ENCODE measurements at regions not wholly inside any gene's neighbourhood (a gene's known extent, or its start where the extent isn't known, plus 50 kb on each side); places are given as distances from the start of the nearest gene placed in this dataset.

DNA sequence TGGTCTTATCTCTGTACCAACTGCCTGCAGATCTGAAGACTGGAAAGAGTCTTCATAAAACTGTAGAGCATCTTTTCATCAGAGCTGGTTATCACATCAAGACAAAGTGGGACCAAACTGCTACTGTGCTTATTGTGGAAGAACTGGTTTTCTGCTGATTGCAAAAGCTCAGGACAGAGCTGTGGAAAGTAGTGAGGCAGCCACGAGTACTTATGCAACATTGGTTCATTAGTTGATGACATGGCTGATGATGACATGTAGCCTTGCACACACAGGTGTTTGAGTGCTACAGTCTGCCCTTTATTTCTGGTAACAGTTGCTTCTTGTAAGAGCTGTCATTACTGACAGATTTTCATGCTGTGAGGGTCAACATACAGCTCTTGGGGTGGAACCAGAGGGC is 185.4 kb upstream of the GUCY1A2 start:
- no TSS peak for BruUV-seq (replicated peaks)
- no peak for ATAC-seq
- no peaks in the 10 kb centered on the region for H3K4me1 ChIP-seq (replicated peaks in 1 of 2; ENCODE audit: control insufficient read depth in 2 of 2, insufficient read depth in 2 of 2, low read length in 2 of 2)
- intact Hi-C loops (cut with micrococcal nuclease): no loop called here
- no peaks in the 10 kb centered on the region for H3K9me3 ChIP-seq (replicated peaks; ENCODE audit: control insufficient read depth, insufficient read depth, low read depth, low read length)
- H3K9ac ChIP-seq (ENCODE audit: insufficient read depth in 1 of 2, low read depth in 2 of 2, low read length in 2 of 2): no peak overlapping the region
- FAIRE-seq: no peak
- no peak overlapping the region for H3K27ac ChIP-seq (ENCODE audit: extremely low read depth, low read depth, low read length)
- TF ChIP-seq ZC3H11A (IDR thresholded peaks at IDR 0.05; ENCODE audit: low read depth, low read length) (no peak), NCOA1 (IDR thresholded peaks at IDR 0.05; ENCODE audit: low read depth) (no peak), DPF2 (IDR thresholded peaks at IDR 0.05) (no peak), STAG1 (CRISPR knock-in tag; IDR thresholded peaks at IDR 0.05; ENCODE audit: borderline replicate concordance) (no peak), GTF2F1 (IDR thresholded peaks at IDR 0.05; ENCODE audit: low read depth, low read length) (no peak), NFIC (IDR thresholded peaks at IDR 0.05) (no peak)
- TF ChIP-seq, protein P1, sequence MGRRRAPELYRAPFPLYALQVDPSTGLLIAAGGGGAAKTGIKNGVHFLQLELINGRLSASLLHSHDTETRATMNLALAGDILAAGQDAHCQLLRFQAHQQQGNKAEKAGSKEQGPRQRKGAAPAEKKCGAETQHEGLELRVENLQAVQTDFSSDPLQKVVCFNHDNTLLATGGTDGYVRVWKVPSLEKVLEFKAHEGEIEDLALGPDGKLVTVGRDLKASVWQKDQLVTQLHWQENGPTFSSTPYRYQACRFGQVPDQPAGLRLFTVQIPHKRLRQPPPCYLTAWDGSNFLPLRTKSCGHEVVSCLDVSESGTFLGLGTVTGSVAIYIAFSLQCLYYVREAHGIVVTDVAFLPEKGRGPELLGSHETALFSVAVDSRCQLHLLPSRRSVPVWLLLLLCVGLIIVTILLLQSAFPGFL (CRISPR knock-in tag; IDR thresholded peaks at IDR 0.05): no peak
- TF ChIP-seq, protein P2, sequence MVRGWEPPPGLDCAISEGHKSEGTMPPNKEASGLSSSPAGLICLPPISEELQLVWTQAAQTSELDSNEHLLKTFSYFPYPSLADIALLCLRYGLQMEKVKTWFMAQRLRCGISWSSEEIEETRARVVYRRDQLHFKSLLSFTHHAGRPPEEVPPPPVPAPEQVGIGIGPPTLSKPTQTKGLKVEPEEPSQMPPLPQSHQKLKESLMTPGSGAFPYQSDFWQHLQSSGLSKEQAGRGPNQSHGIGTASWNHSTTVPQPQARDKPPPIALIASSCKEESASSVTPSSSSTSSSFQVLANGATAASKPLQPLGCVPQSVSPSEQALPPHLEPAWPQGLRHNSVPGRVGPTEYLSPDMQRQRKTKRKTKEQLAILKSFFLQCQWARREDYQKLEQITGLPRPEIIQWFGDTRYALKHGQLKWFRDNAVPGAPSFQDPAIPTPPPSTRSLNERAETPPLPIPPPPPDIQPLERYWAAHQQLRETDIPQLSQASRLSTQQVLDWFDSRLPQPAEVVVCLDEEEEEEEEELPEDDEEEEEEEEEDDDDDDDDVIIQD (CRISPR knock-in tag; IDR thresholded peaks at IDR 0.05): no peak
- no peaks in the 10 kb centered on the region for H3K36me3 ChIP-seq (ENCODE audit: control insufficient read depth, insufficient read depth, low read length)
- H3K4me2 ChIP-seq (ENCODE audit: insufficient read depth, low read length): no peak overlapping the region
- no peaks in the 10 kb centered on the region for H3K9me1 ChIP-seq (ENCODE audit: control insufficient read depth, insufficient read depth, low read length)
- no peak overlapping the region for H3K4me3 ChIP-seq
- CTCF ChIA-PET (ENCODE audit: low intra/inter-chr PET ratio): no interaction called here
- no peaks in the 10 kb centered on the region for H4K20me1 ChIP-seq (replicated peaks; ENCODE audit: control insufficient read depth, insufficient read depth, low read length)
- no peak for DNase-seq (ENCODE audit: extremely low read depth in 1 of 4, low spot score in 3 of 4)
- POLR2A ChIA-PET: no interaction called here
- no peaks in the 10 kb centered on the region for H3K79me2 ChIP-seq (ENCODE audit: control insufficient read depth, insufficient read depth, low read length)
- no peaks in the 10 kb centered on the region for H3K27me3 ChIP-seq (ENCODE audit: control insufficient read depth in 2 of 2, insufficient read depth in 2 of 2, low read length in 2 of 2)
- in situ Hi-C loops (cut with MboI): no loop called here
- no peak overlapping the region for H2AFZ ChIP-seq (ENCODE audit: low read depth, low read length)
- 0% methylated on average over 1 of the region's 1 CpG for WGBS (ENCODE audit: insufficient coverage, low coverage, missing lambda C conversion rate)
